ENCODE measurements at regions not wholly inside any gene's neighbourhood (a gene's known extent, or its start where the extent isn't known, plus 50 kb on each side); places are given as distances from the start of the nearest gene placed in this dataset.

- no peak for TF ChIP-seq CTCF (IDR thresholded peaks at IDR 0.05)
- no peak for TF ChIP-seq POLR2A (IDR thresholded peaks at IDR 0.05)
These were observed 525.6 kb upstream of the CAMK1G start for GRCh38 chr1:209057901-209058300.
